ENCODE measurements at regions not wholly inside any gene's neighbourhood (a gene's known extent, or its start where the extent isn't known, plus 50 kb on each side); places are given as distances from the start of the nearest gene placed in this dataset.

DNA sequence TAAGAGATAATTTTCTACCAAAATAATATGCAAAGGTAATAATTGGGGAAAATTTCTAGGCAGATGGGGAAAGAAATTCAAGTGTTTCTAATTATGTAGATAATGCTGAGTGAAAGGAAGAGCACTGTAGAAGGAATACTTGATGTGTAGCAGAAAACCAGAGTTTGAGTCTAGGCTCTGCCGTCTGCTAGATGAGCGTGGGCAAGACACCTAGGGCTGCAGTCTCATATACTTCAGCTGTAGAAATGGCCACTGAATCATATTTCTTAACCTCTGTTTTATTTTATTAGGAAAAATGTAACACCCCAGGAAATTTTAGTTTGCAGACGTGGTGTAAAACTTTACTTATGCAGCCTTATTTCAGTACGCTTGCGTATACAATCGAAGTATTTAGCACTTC is 59.8 kb upstream of the SLC38A2 start:
- no peak for DNase-seq (ENCODE audit: low read depth)

DNA sequence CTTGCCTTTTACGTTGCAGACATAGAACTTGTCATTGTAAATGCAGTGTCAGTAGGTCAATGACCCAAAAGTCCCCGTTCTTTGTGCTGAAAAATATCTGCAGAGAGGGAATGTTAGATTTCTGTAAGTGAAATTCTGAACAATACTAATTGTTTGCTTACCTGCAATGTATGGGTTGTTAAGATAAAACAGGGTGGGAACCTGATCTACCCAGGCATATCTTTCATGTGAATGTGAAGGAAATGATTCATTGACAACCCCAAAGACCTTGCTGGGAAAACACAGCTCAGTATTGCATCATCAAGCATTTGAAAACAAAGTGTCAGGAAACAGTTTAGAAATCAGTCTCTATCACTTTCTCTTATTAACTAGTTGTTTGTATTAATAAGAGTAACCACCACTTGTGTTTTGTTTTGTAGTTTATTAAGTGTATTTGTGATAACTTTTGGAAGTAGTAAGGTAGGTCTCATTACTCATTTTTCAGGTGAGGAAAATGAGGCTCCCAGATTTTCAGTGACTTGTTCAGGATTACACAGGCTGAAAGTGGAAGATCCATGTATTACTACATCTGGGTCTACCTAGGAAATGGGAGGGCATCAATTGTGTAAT is 57.9 kb upstream of the SLC38A2 start:
- peak; percentile 90 for DNase-seq (ENCODE audit: low read depth)

Measured in LHCN-M2 (cell line).